ENCODE measurements at regions not wholly inside any gene's neighbourhood (a gene's known extent, or its start where the extent isn't known, plus 50 kb on each side); places are given as distances from the start of the nearest gene placed in this dataset.

- TF ChIP-seq CTCF (IDR thresholded peaks at IDR 0.05; ENCODE audit: insufficient read depth, low read length, poor library complexity, severe bottlenecking) (no peak), EZH2phosphoT487 (conservative IDR thresholded peaks at IDR 0.05; ENCODE audit: low read length) (no peak)
Observed at GRCh38 chr12:22743700-22744099, 118.7 kb downstream of the ETNK1 start.
